ENCODE measurements at regions not wholly inside any gene's neighbourhood (a gene's known extent, or its start where the extent isn't known, plus 50 kb on each side); places are given as distances from the start of the nearest gene placed in this dataset.

DNA sequence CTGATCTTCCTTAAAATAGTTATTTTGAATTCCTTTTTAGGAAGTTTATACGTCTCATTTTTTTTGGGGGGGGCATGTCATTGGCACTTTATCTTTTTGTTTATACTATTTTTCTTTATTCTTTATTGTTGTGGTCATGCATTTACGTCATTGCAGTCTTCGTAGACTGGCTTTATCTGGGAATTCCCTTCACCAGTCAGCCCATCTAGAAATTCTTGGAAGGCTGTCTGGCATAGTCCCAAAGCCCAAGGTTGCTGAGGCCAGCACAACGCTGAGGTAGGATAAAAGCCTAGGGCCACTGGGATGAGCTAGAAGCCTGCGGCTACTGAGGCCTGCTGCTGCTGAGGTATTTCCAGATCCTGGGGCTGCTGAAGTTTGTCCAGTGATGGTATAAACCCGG is 121.5 kb downstream of the ISOC1 start:
- H3K27me3 ChIP-seq (ENCODE audit: insufficient read depth, low read depth, low read length) = no peaks in the 10 kb centered on the region
- H3K36me3 ChIP-seq (ENCODE audit: insufficient read depth, low read length) = no peaks in the 10 kb centered on the region
- no peak for TF ChIP-seq EZH2 (IDR thresholded peaks at IDR 0.05; ENCODE audit: borderline replicate concordance, insufficient read depth, low read length, poor library complexity, severe bottlenecking)
- no peak overlapping the region for H3K4me3 ChIP-seq (ENCODE audit: low read length)
- no peaks in the 10 kb centered on the region for H4K20me1 ChIP-seq (ENCODE audit: insufficient read depth)
- H3K9me2 ChIP-seq (ENCODE audit: insufficient read depth, low read length) = no peaks in the 10 kb centered on the region
- H3K4me2 ChIP-seq (ENCODE audit: low read length) = no peak overlapping the region
- H2AFZ ChIP-seq (ENCODE audit: low read depth, low read length) = no peak overlapping the region
- no peak overlapping the region for H3K27ac ChIP-seq (ENCODE audit: low read length)
- H3K9me3 ChIP-seq (ENCODE audit: low read length) = no peaks in the 10 kb centered on the region
- no peaks in the 10 kb centered on the region for H3K79me2 ChIP-seq (replicated peaks; ENCODE audit: insufficient read depth, low read length)
- no peak overlapping the region for H3K9ac ChIP-seq (ENCODE audit: low read length)
- H3F3A ChIP-seq (ENCODE audit: insufficient read depth, low read length, poor library complexity, severe bottlenecking) = no peaks in the 10 kb centered on the region

- H3K4me3 ChIP-seq (ENCODE audit: low read length) = no peak overlapping the region
- no peaks in the 10 kb centered on the region for H4K20me1 ChIP-seq (ENCODE audit: insufficient read depth)
- no peaks in the 10 kb centered on the region for H3K36me3 ChIP-seq (ENCODE audit: insufficient read depth, low read length)
- H3K27ac ChIP-seq (ENCODE audit: low read length) = no peak overlapping the region
- no peak overlapping the region for H3K4me2 ChIP-seq (ENCODE audit: low read length)
- H3K27me3 ChIP-seq (ENCODE audit: insufficient read depth, low read depth, low read length) = no peaks in the 10 kb centered on the region
- H2AFZ ChIP-seq (ENCODE audit: low read depth, low read length) = no peak overlapping the region
- no peaks in the 10 kb centered on the region for H3K79me2 ChIP-seq (replicated peaks; ENCODE audit: insufficient read depth, low read length)
- no peaks in the 10 kb centered on the region for H3K9me2 ChIP-seq (ENCODE audit: insufficient read depth, low read length)
- no peaks in the 10 kb centered on the region for H3F3A ChIP-seq (ENCODE audit: insufficient read depth, low read length, poor library complexity, severe bottlenecking)
- TF ChIP-seq MXI1 (conservative IDR thresholded peaks at IDR 0.05; ENCODE audit: poor library complexity, severe bottlenecking) (no peak), EZH2 (IDR thresholded peaks at IDR 0.05; ENCODE audit: borderline replicate concordance, insufficient read depth, low read length, poor library complexity, severe bottlenecking) (no peak), CTCF (IDR thresholded peaks at IDR 0.05; ENCODE audit: poor library complexity, severe bottlenecking) (no peak), RAD21 (conservative IDR thresholded peaks at IDR 0.05) (no peak)
- H3K9me3 ChIP-seq (ENCODE audit: low read length) = no peaks in the 10 kb centered on the region
- H3K9ac ChIP-seq (ENCODE audit: low read length) = no peak overlapping the region
These were observed 122.6 kb downstream of the ISOC1 start for GRCh38 chr5:129217179-129217578.

DNA sequence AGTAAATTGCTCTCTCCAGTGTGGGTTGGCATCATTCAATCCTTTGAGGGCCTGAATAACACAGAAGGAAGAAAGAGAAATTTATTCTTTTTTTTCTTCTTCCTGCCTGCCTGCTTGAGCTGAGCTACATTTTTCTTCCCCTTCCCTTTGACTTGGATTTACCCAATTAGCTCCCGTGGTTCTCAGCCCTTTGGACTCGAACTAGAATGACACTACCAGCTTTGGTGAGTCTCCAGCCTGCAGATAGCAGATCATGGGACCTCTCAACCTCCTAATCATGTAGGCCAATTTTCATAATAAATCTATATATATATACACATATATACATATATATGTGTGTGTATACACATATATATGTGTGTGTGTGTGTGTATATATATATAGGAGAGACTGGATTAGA is 128.6 kb downstream of the ISOC1 start:
- H3K9me3 ChIP-seq (ENCODE audit: low read length) = no peaks in the 10 kb centered on the region
- no peak overlapping the region for H3K4me3 ChIP-seq (ENCODE audit: low read length)
- no peak overlapping the region for H3K9ac ChIP-seq (ENCODE audit: low read length)
- no peak overlapping the region for H3K4me2 ChIP-seq (ENCODE audit: low read length)
- H2AFZ ChIP-seq (ENCODE audit: low read depth, low read length) = no peak overlapping the region
- no peak for TF ChIP-seq TAF1 (IDR thresholded peaks at IDR 0.05; ENCODE audit: low read depth)
- no peak for TF ChIP-seq SMC3 (conservative IDR thresholded peaks at IDR 0.05; ENCODE audit: poor library complexity)
- TF ChIP-seq POLR2AphosphoS5 (IDR thresholded peaks at IDR 0.05) = no peak
- no peak for TF ChIP-seq RAD21 (conservative IDR thresholded peaks at IDR 0.05)
- no peak for TF ChIP-seq EP300 (conservative IDR thresholded peaks at IDR 0.05; ENCODE audit: poor library complexity, severe bottlenecking)
- no peak for TF ChIP-seq REST (IDR thresholded peaks at IDR 0.05; ENCODE audit: borderline replicate concordance)
- no peak for TF ChIP-seq EZH2 (IDR thresholded peaks at IDR 0.05; ENCODE audit: borderline replicate concordance, insufficient read depth, low read length, poor library complexity, severe bottlenecking)
- TF ChIP-seq MXI1 (conservative IDR thresholded peaks at IDR 0.05; ENCODE audit: poor library complexity, severe bottlenecking) = no peak
- TF ChIP-seq CTCF (IDR thresholded peaks at IDR 0.05; ENCODE audit: poor library complexity, severe bottlenecking) = no peak
- no peak overlapping the region for H3K27ac ChIP-seq (ENCODE audit: low read length)
- no peaks in the 10 kb centered on the region for H3F3A ChIP-seq (ENCODE audit: insufficient read depth, low read length, poor library complexity, severe bottlenecking)
- H4K20me1 ChIP-seq (ENCODE audit: insufficient read depth) = no peaks in the 10 kb centered on the region
- H3K36me3 ChIP-seq (ENCODE audit: insufficient read depth, low read length) = no peaks in the 10 kb centered on the region
- no peaks in the 10 kb centered on the region for H3K9me2 ChIP-seq (ENCODE audit: insufficient read depth, low read length)
- H3K27me3 ChIP-seq (ENCODE audit: insufficient read depth, low read depth, low read length) = no peaks in the 10 kb centered on the region
- H3K79me2 ChIP-seq (replicated peaks; ENCODE audit: insufficient read depth, low read length) = no peaks in the 10 kb centered on the region
